NCI-H226 (cell line): ENCODE measurements at regions not wholly inside any gene's neighbourhood (a gene's known extent, or its start where the extent isn't known, plus 50 kb on each side); places are given as distances from the start of the nearest gene placed in this dataset.

Experiments used
- DNase-seq: peaks from one replicate; pipeline ENCODE4 v3.0.0-alpha.2; 2015

DNA sequence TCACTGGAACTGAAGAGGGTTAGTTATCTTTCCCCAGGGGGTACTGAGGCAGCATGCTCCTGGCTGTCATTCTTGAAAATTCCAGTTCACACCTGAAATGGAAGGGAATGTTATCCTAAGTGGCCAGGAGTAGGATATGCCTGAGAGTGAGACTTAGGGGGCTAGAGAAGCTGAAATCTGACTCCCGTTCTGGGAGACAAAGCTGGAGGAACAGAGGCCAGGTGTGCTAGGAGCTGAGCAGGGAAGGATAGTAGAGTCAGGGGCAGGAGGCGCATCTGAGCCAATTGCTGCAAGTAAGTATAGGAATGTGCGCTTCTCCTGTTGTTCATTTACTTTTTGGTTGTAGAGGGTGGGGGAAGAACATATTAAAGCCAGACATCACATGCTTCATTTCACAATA is 58.1 kb upstream of the KIAA1217 start:
- DNase-seq: no peak

DNA sequence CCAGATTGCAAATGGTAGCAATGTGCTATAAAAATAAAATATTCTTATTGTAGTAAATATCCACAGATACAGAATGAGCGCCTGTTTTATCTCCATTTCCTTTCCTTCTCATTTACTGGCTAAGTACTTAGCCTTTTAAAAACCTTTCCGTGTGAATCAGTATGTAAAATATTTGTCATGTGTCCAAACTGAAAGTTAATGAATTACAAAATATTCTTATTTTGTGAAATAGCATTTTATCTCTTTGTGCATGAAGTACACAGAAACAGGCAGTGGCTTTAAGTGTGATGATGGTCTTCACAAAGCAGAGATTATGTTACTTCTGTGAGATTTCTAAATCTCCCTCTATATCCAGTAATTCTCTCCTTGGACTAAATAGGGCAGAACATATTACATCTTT is 56.7 kb upstream of the KIAA1217 start:
- DNase-seq: no peak

DNA sequence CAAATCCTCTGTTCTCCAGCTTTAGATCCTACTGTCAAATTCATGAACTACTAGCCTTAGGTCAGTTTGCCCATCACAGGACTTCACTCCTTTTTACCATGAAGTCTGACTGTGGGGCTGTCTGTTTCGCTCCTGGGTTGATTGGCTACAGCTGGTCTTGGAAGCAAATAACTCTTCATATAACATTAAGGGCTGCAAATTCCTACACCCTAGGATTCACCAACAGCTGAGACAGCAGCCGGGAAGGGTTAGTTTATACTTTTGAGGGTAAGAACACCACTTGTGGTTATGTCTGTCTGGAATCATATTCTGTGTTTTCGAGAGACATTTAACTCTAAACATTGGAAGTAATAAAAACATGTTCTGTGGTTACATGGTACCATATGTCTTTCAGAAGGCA is 55.9 kb upstream of the KIAA1217 start:
- DNase-seq: no peak

DNA sequence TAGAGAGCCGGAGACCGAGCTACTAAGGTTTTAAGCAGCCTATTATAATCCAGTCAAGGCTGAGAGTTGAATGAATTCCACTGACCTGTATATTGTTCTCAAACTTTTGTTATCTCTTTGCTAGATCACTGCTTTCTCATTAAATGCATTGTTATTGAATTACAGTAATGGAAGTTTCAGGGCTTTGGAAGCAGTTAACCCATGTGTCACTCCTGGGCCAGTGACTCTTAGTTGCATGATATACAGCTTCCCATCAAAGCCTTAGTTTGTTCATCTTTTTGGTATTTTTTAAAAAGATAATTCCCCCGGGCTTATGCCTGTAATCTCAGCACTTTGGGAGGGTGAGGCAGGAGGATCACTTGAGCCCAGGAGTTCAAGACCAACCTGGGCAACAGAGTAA is 55.4 kb upstream of the KIAA1217 start:
- no peak for DNase-seq

DNA sequence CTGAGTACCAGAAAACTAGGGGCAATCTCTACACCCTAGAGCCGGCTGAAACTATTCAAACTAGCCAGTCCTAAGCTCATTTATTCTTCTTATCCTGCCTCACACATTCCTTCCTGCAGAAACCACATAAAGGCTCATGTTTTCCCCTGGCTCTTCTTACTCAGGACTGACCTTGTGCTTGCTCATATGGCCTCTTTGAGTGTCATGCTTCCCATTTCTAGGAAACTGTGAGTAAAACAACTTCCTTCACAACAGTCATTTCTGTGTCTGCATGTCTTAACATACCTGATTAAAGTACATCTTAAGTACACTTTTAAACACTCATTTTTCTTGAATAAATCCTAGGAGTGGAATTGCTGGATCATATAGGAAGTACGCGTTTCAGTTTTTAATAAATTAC is 52.3 kb upstream of the KIAA1217 start:
- DNase-seq: no peak

DNA sequence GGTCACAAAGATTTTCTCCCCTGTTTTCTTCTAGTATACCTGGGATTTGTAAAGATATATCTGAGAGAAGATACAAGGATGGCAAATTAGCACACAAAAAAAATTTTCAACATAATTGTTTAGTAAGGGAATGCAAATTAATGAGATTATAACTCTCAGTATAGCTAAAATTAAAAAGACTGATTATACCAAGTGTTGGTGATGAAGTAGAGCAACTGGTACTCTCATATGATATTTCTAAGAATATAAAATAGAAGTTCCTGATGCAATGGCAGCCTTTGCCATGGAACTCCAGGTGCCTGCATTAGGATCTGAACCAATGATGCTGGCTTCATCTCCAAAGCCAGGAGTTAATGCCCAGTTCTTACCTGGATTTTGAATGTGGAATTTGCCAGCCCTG is 51.4 kb upstream of the KIAA1217 start:
- DNase-seq: no peak
